ENCODE measurements at regions not wholly inside any gene's neighbourhood (a gene's known extent, or its start where the extent isn't known, plus 50 kb on each side); places are given as distances from the start of the nearest gene placed in this dataset.

GRCh38 chr4:66430856-66431255 is 760.6 kb upstream of the EPHA5 start:
- no peaks in the 10 kb centered on the region for H3K27me3 ChIP-seq (ENCODE audit: control insufficient read depth, insufficient read depth, low read length)
- no peak for DNase-seq (ENCODE audit: low read depth)
- no peak overlapping the region for H3K4me3 ChIP-seq (ENCODE audit: low read depth, low read length)
- no peaks in the 10 kb centered on the region for H3K36me3 ChIP-seq (ENCODE audit: control insufficient read depth, insufficient read depth, low read length)
- TF ChIP-seq, protein P1, sequence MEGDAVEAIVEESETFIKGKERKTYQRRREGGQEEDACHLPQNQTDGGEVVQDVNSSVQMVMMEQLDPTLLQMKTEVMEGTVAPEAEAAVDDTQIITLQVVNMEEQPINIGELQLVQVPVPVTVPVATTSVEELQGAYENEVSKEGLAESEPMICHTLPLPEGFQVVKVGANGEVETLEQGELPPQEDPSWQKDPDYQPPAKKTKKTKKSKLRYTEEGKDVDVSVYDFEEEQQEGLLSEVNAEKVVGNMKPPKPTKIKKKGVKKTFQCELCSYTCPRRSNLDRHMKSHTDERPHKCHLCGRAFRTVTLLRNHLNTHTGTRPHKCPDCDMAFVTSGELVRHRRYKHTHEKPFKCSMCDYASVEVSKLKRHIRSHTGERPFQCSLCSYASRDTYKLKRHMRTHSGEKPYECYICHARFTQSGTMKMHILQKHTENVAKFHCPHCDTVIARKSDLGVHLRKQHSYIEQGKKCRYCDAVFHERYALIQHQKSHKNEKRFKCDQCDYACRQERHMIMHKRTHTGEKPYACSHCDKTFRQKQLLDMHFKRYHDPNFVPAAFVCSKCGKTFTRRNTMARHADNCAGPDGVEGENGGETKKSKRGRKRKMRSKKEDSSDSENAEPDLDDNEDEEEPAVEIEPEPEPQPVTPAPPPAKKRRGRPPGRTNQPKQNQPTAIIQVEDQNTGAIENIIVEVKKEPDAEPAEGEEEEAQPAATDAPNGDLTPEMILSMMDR (IDR thresholded peaks at IDR 0.05; ENCODE audit: insufficient read depth, low read length, poor library complexity, severe bottlenecking) = no peak

GRCh38 chr4:66429276-66429675 is 759.0 kb upstream of the EPHA5 start:
- no peak for DNase-seq (ENCODE audit: low read depth)
- TF ChIP-seq, protein P1 (IDR thresholded peaks at IDR 0.05; ENCODE audit: insufficient read depth, low read length, poor library complexity, severe bottlenecking) = no peak
- Histone ChIP-seq H3K4me3 (ENCODE audit: low read depth, low read length) (no peak overlapping the region), H3K27me3 (ENCODE audit: control insufficient read depth, insufficient read depth, low read length) (no peaks in the 10 kb centered on the region), H3K36me3 (ENCODE audit: control insufficient read depth, insufficient read depth, low read length) (no peaks in the 10 kb centered on the region)

- TF ChIP-seq, protein P1 (IDR thresholded peaks at IDR 0.05; ENCODE audit: insufficient read depth, low read length, poor library complexity, severe bottlenecking) = no peak
- Histone ChIP-seq H3K27me3 (ENCODE audit: control insufficient read depth, insufficient read depth, low read length) (no peaks in the 10 kb centered on the region), H3K4me3 (ENCODE audit: low read depth, low read length) (no peak overlapping the region), H3K36me3 (ENCODE audit: control insufficient read depth, insufficient read depth, low read length) (no peaks in the 10 kb centered on the region)
- no peak for DNase-seq (ENCODE audit: low read depth)
Observed at GRCh38 chr4:66416425-66416824, 746.1 kb upstream of the EPHA5 start.

DNA sequence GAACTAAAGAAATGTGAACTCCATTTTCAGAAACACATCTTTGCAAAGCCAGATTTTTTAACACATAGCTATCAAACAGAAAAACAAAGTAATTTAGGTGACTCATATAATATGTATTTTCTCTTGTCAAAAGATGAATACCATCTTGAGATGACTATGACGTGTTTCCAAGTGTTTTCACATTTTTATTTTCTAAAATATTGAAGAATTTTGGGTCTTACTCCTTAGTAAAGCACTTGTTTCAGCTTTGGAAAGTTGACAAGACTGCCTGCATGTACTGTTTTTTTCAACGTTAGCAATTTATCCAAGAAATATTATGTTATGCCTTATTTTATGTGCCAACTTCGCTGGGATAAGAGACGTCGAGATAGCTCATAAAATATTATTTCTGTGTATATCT is 733.9 kb upstream of the EPHA5 start:
- TF ChIP-seq, protein P1 (IDR thresholded peaks at IDR 0.05; ENCODE audit: insufficient read depth, low read length, poor library complexity, severe bottlenecking) = no peak
- no peaks in the 10 kb centered on the region for H3K36me3 ChIP-seq (ENCODE audit: control insufficient read depth, insufficient read depth, low read length)
- no peak for DNase-seq (ENCODE audit: low read depth)
- no peak overlapping the region for H3K4me3 ChIP-seq (ENCODE audit: low read depth, low read length)
- H3K27me3 ChIP-seq (ENCODE audit: control insufficient read depth, insufficient read depth, low read length) = no peaks in the 10 kb centered on the region

- Histone ChIP-seq H3K27me3 (ENCODE audit: control insufficient read depth, insufficient read depth, low read length) (no peaks in the 10 kb centered on the region), H3K4me3 (ENCODE audit: low read depth, low read length) (no peak overlapping the region), H3K36me3 (ENCODE audit: control insufficient read depth, insufficient read depth, low read length) (no peaks in the 10 kb centered on the region)
- no peak for DNase-seq (ENCODE audit: low read depth)
- TF ChIP-seq, protein P1 (IDR thresholded peaks at IDR 0.05; ENCODE audit: insufficient read depth, low read length, poor library complexity, severe bottlenecking) = no peak
Observed at GRCh38 chr4:66376921-66377320, 706.6 kb upstream of the EPHA5 start.

- no peaks in the 10 kb centered on the region for H3K36me3 ChIP-seq (ENCODE audit: control insufficient read depth, insufficient read depth, low read length)
- no peak for DNase-seq (ENCODE audit: low read depth)
- H3K27me3 ChIP-seq (ENCODE audit: control insufficient read depth, insufficient read depth, low read length) = no peaks in the 10 kb centered on the region
- no peak overlapping the region for H3K4me3 ChIP-seq (ENCODE audit: low read depth, low read length)
- TF ChIP-seq, protein P1 (IDR thresholded peaks at IDR 0.05; ENCODE audit: insufficient read depth, low read length, poor library complexity, severe bottlenecking) = no peak
Observed at GRCh38 chr4:66376396-66376795, 706.1 kb upstream of the EPHA5 start.
